Suprapubic skin (tissue), 4 donors: ENCODE measurements at regions not wholly inside any gene's neighbourhood (a gene's known extent, or its start where the extent isn't known, plus 50 kb on each side); places are given as distances from the start of the nearest gene placed in this dataset.
"Not testable (repeated sequence)": the region's sequence is repeated elsewhere in the genome, so short reads cannot be mapped to it uniquely, and the experiment has no call there.

Experiments
- DNase-seq, 2 donors: peaks; one replicate each; pipeline ENCODE4 v3.0.0-alpha.2; 2019; ENCODE audit warnings: low spot score in 2 of 2
- H3K27ac ChIP-seq: fragments of 200-600 bp; sonication (generic); one replicate; pipeline ENCODE4 v1.5.1; 2019
- H3K27me3 ChIP-seq: fragments of 200-600 bp; sonication (generic); one replicate; pipeline ENCODE4 v1.5.1; 2019
- H3K36me3 ChIP-seq: fragments of 200-600 bp; sonication (generic); one replicate; pipeline ENCODE4 v1.5.1; 2019
- H3K4me1 ChIP-seq: fragments of 200-600 bp; sonication (generic); one replicate; pipeline ENCODE4 v1.5.1; 2019
- H3K4me3 ChIP-seq: fragments of 200-600 bp; sonication (generic); one replicate; pipeline ENCODE4 v1.5.1; 2019; ENCODE audit warnings: mild to moderate bottlenecking
- H3K9me3 ChIP-seq: fragments of 200-600 bp; sonication (generic); one replicate; pipeline ENCODE4 v1.5.1; 2019
- CTCF ChIP-seq, 2 donors: fragments of 200-600 bp in 1 of 2; fragments of 450-650 bp in 1 of 2; sonication (generic) in 1 of 2; IDR thresholded peaks; one replicate each; pipeline ENCODE4 v1.5.1; 2016 to 2019; ENCODE audit warnings: antibody characterized with exemption in 2 of 2, mild to moderate bottlenecking in 1 of 2, moderate library complexity in 1 of 2
- EP300 ChIP-seq: sonication (generic); formaldehyde crosslinking; IDR thresholded peaks from one replicate; pipeline ENCODE4 v1.6.1; 2017; ENCODE audit warnings: antibody characterized with exemption
- POLR2A ChIP-seq, 2 donors: fragments of 450-650 bp; IDR thresholded peaks; one replicate each; pipeline ENCODE4 v1.6.1; 2017; ENCODE audit warnings: antibody characterized with exemption in 2 of 2, mild to moderate bottlenecking in 2 of 2, moderate library complexity in 2 of 2
- POLR2AphosphoS5 ChIP-seq, 3 donors: sonication (generic); formaldehyde crosslinking; IDR thresholded peaks; one replicate each; pipeline ENCODE4 v1.6.1; 2017; ENCODE audit warnings: antibody characterized with exemption in 3 of 3
- WGBS: methylation state at CpG from one replicate; pipeline ENCODE4 v1.1.5; 2018; 5-methylcytosine and 5-hydroxymethylcytosine counted together

- Histone ChIP-seq H3K4me3 (no peak overlapping the region), H3K27ac (no peak overlapping the region), H3K36me3 (no peaks in the 10 kb centered on the region), H3K4me1 (no peaks in the 10 kb centered on the region), H3K27me3 (no peaks in the 10 kb centered on the region), H3K9me3 (no peaks in the 10 kb centered on the region)
- TF ChIP-seq POLR2AphosphoS5 (IDR thresholded peaks at IDR 0.05) (no peak), CTCF (IDR thresholded peaks at IDR 0.05) (no peak), EP300 (no peak), POLR2A (IDR thresholded peaks at IDR 0.05) (no peak)
- DNase-seq, result no peak
Measured at GRCh38 chr14:86912709-86913108, 1080.3 kb downstream of the GALC start.

GRCh38 chr14:86911486-86911885 is 1081.5 kb downstream of the GALC start:
- Histone ChIP-seq H3K27ac (no peak overlapping the region), H3K9me3 (no peaks in the 10 kb centered on the region), H3K36me3 (no peaks in the 10 kb centered on the region), H3K27me3 (no peaks in the 10 kb centered on the region), H3K4me3 (no peak overlapping the region), H3K4me1 (no peaks in the 10 kb centered on the region)
- WGBS, result 84% methylated on average over 6 of the region's 6 CpGs
- no peak for DNase-seq
- TF ChIP-seq CTCF (IDR thresholded peaks at IDR 0.05) (no peak), POLR2AphosphoS5 (IDR thresholded peaks at IDR 0.05) (no peak), EP300 (no peak), POLR2A (IDR thresholded peaks at IDR 0.05) (no peak)

GRCh38 chr14:86905386-86905926 is 1087.5 kb downstream of the GALC start:
- H3K4me1 ChIP-seq, H3K27ac ChIP-seq, H3K4me3 ChIP-seq, DNase-seq, H3K9me3 ChIP-seq, H3K36me3 ChIP-seq, H3K27me3 ChIP-seq: not testable (repeated sequence)
- 98% methylated on average over 7 of the region's 48 CpGs for WGBS

GRCh38 chr14:86902176-86902950 is 1090.6 kb downstream of the GALC start:
- WGBS, result 72% methylated on average over 7 of the region's 7 CpGs
- TF ChIP-seq EP300 (no peak), POLR2AphosphoS5 (IDR thresholded peaks at IDR 0.05) (no peak), POLR2A (IDR thresholded peaks at IDR 0.05) (no peak), CTCF (IDR thresholded peaks at IDR 0.05) (no peak)
- Histone ChIP-seq H3K4me3 (no peak overlapping the region), H3K9me3 (no peaks in the 10 kb centered on the region), H3K27me3 (no peaks in the 10 kb centered on the region), H3K4me1 (no peaks in the 10 kb centered on the region), H3K27ac (no peak overlapping the region), H3K36me3 (no peaks in the 10 kb centered on the region)
- DNase-seq, result no peak

GRCh38 chr14:86897704-86898513 is 1095.1 kb downstream of the GALC start:
- no peak overlapping the region for H3K27ac ChIP-seq
- H3K36me3 ChIP-seq, result no peaks in the 10 kb centered on the region
- H3K27me3 ChIP-seq, result no peaks in the 10 kb centered on the region
- 83% methylated on average over 4 of the region's 4 CpGs for WGBS
- H3K9me3 ChIP-seq, result no peaks in the 10 kb centered on the region
- H3K4me3 ChIP-seq, result no peak overlapping the region
- TF ChIP-seq CTCF (IDR thresholded peaks at IDR 0.05) (no peak), POLR2A (IDR thresholded peaks at IDR 0.05) (no peak), POLR2AphosphoS5 (IDR thresholded peaks at IDR 0.05) (no peak), EP300 (no peak)
- no peak for DNase-seq
- no peaks in the 10 kb centered on the region for H3K4me1 ChIP-seq
